ENCODE measurements at regions not wholly inside any gene's neighbourhood (a gene's known extent, or its start where the extent isn't known, plus 50 kb on each side); places are given as distances from the start of the nearest gene placed in this dataset.

GRCh38 chr4:144899393-144899792, 198.6 kb downstream of the ANAPC10 start:
- TF ChIP-seq, protein P1, sequence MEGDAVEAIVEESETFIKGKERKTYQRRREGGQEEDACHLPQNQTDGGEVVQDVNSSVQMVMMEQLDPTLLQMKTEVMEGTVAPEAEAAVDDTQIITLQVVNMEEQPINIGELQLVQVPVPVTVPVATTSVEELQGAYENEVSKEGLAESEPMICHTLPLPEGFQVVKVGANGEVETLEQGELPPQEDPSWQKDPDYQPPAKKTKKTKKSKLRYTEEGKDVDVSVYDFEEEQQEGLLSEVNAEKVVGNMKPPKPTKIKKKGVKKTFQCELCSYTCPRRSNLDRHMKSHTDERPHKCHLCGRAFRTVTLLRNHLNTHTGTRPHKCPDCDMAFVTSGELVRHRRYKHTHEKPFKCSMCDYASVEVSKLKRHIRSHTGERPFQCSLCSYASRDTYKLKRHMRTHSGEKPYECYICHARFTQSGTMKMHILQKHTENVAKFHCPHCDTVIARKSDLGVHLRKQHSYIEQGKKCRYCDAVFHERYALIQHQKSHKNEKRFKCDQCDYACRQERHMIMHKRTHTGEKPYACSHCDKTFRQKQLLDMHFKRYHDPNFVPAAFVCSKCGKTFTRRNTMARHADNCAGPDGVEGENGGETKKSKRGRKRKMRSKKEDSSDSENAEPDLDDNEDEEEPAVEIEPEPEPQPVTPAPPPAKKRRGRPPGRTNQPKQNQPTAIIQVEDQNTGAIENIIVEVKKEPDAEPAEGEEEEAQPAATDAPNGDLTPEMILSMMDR (IDR thresholded peaks at IDR 0.05; ENCODE audit: control insufficient read depth, insufficient read depth, low read depth, low read length, missing control alignments) = no peak
- no peak overlapping the region for H3K4me3 ChIP-seq (ENCODE audit: control insufficient read depth, low read depth, low read length)
- DNase-seq (ENCODE audit: low read depth) = no peak

DNA sequence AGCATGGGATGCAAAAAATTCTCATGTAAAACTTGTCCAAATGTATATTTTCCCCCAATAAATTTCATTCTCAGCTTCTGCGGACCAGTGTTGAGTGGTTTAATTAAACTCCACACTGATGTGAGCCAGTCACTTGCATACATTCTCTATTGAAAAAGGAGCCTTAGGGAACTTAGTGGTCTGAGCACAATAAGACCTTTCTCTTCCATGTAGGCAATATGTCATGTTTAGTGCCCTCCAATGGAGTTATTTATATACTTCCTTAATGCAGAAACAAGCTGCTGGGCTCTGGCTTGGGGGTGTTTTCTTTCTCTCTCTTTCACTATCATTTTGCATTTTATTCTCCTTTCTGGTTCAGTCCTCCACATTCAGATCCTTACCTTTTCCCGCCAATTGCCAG, 196.9 kb downstream of the ANAPC10 start:
- no peak overlapping the region for H3K4me3 ChIP-seq (ENCODE audit: control insufficient read depth, low read depth, low read length)
- TF ChIP-seq, protein P1 (IDR thresholded peaks at IDR 0.05; ENCODE audit: control insufficient read depth, insufficient read depth, low read depth, low read length, missing control alignments) = no peak
- DNase-seq (ENCODE audit: low read depth) = no peak

DNA sequence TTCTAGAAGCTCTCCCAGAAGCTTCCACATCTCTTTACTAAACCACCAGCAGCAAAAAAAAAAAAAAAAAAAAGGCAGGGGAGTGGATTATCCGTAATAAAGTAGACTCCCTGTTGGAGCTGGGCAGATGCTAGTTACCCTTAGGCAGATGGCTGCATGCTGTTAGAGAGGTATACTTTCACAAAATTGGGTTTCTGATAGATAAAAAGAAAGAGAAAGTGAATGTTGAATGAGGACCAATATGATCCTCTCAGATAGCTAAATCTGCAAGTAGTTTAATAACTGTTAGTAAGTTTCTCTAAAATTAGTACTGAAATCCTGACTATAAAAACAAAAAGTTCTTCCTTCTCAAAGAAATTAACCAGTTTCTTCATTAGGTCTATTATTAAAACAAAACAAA, 195.4 kb downstream of the ANAPC10 start:
- H3K4me3 ChIP-seq (ENCODE audit: control insufficient read depth, low read depth, low read length) = no peak overlapping the region
- no peak for DNase-seq (ENCODE audit: low read depth)
- TF ChIP-seq, protein P1 (IDR thresholded peaks at IDR 0.05; ENCODE audit: control insufficient read depth, insufficient read depth, low read depth, low read length, missing control alignments) = no peak

GRCh38 chr4:144903953-144904711, 193.9 kb downstream of the ANAPC10 start:
- TF ChIP-seq, protein P1 (IDR thresholded peaks at IDR 0.05; ENCODE audit: control insufficient read depth, insufficient read depth, low read depth, low read length, missing control alignments) = no peak
- no peak for DNase-seq (ENCODE audit: low read depth)
- no peak overlapping the region for H3K4me3 ChIP-seq (ENCODE audit: control insufficient read depth, low read depth, low read length)

DNA sequence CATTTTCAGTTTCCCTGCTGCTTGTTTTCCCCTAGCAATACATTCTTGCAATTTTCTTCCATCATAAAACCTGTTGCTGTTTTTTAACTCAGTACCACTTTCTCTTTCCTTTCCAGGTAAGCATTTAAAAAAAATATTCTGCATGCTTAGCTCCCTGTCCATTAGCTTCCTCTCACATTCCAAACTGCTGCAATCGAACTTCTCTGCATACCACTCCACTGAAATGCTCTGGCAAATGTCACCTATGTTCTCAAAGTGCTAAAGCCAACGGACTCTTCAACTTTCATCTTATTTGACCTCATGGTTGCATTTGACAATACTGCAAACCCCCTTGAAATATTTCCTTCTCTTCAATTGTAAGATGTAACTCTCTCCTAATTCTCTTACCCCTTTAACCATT, 192.7 kb downstream of the ANAPC10 start:
- DNase-seq (ENCODE audit: low read depth) = no peak
- no peak overlapping the region for H3K4me3 ChIP-seq (ENCODE audit: control insufficient read depth, low read depth, low read length)
- TF ChIP-seq, protein P1 (IDR thresholded peaks at IDR 0.05; ENCODE audit: control insufficient read depth, insufficient read depth, low read depth, low read length, missing control alignments) = no peak

GRCh38 chr4:144906181-144906925, 191.6 kb downstream of the ANAPC10 start:
- no peak overlapping the region for H3K4me3 ChIP-seq (ENCODE audit: control insufficient read depth, low read depth, low read length)
- TF ChIP-seq, protein P1 (IDR thresholded peaks at IDR 0.05; ENCODE audit: control insufficient read depth, insufficient read depth, low read depth, low read length, missing control alignments) = no peak
- DNase-seq (ENCODE audit: low read depth) = no peak
